ENCODE measurements at regions not wholly inside any gene's neighbourhood (a gene's known extent, or its start where the extent isn't known, plus 50 kb on each side); places are given as distances from the start of the nearest gene placed in this dataset.

DNA sequence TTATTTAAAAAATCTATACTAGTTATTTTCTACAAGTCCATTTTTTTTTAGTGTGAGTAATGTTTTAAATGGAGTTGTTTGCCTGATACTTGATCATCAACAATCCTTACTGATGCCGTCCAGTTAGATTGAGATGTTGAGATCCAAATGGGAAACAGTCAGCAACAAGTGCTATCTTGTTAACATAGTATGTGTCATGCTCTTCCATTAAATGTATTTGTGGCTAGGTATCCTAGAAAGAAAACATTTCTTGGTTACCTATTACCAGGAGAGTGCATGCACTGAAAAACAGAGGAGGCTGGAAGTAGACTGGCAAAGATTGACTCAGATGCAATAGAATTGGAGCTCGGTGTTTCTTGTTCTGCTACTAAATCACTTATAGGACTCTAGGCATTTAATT, 123.4 kb upstream of the MAN2A1 start:
- no peak for TF ChIP-seq POLR2A (IDR thresholded peaks at IDR 0.05)
- TF ChIP-seq CTCF (IDR thresholded peaks at IDR 0.05) = no peak

All from Peyer's patch (tissue), 4 donors.